ENCODE measurements at regions not wholly inside any gene's neighbourhood (a gene's known extent, or its start where the extent isn't known, plus 50 kb on each side); places are given as distances from the start of the nearest gene placed in this dataset.

- Histone ChIP-seq H3K27ac (no peak overlapping the region), H3K27me3 (peaks cover 0 to 5% (median 0%) of the 10 kb centered on the region in 3 donors), H3K9me3 (no peaks in the 10 kb centered on the region), H3K36me3 (no peaks in the 10 kb centered on the region), H3K4me3 (no peak overlapping the region), H3K4me1 (no peaks in the 10 kb centered on the region)
- DNase-seq, result no peak
- TF ChIP-seq EP300 (IDR thresholded peaks at IDR 0.05), result no peak
- TF ChIP-seq, protein P1, sequence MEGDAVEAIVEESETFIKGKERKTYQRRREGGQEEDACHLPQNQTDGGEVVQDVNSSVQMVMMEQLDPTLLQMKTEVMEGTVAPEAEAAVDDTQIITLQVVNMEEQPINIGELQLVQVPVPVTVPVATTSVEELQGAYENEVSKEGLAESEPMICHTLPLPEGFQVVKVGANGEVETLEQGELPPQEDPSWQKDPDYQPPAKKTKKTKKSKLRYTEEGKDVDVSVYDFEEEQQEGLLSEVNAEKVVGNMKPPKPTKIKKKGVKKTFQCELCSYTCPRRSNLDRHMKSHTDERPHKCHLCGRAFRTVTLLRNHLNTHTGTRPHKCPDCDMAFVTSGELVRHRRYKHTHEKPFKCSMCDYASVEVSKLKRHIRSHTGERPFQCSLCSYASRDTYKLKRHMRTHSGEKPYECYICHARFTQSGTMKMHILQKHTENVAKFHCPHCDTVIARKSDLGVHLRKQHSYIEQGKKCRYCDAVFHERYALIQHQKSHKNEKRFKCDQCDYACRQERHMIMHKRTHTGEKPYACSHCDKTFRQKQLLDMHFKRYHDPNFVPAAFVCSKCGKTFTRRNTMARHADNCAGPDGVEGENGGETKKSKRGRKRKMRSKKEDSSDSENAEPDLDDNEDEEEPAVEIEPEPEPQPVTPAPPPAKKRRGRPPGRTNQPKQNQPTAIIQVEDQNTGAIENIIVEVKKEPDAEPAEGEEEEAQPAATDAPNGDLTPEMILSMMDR (IDR thresholded peaks at IDR 0.05), result no peak
- no peak for TF ChIP-seq POLR2AphosphoS5 (IDR thresholded peaks at IDR 0.05)
- no peak for TF ChIP-seq POLR2A (IDR thresholded peaks at IDR 0.05)
- intact Hi-C loops (cut with DNase I), result no loop called here
- WGBS, 2 donors, result 64% methylated on average over 9 of the region's 9 CpGs
Observed at GRCh38 chr17:33816842-33817617, 438.1 kb upstream of the CCL2 start.

GRCh38 chr17:33819539-33819938 lies 435.5 kb upstream of the CCL2 start:
- intact Hi-C loops (cut with DNase I), result no loop called here

DNA sequence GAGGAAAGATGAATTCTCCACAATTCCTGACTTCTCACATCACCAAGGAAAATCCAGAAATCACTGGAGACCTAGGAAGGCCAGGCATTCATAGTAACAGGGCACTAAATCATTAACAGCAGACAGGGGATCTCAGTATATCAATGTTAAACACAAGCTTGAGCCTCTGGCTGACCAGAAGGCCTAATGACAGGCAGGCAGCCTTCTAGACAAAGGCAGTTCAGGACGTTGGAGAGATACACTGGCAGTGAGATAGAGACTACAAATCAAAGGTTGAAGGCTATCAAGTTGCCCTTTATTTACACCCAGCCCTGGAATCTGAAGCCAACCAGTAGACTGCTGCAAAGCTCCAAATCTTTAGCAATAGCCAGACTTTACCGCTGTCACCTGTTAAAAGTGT lies 422.8 kb upstream of the CCL2 start:
- DNase-seq, result no peak
- Histone ChIP-seq H3K27me3 (no peaks in the 10 kb centered on the region), H3K27ac (no peak overlapping the region), H3K4me3 (no peak overlapping the region), H3K9me3 (no peaks in the 10 kb centered on the region), H3K36me3 (no peaks in the 10 kb centered on the region), H3K4me1 (no peaks in the 10 kb centered on the region)
- WGBS, 2 donors, result 41 to 45% methylated on average over 2 of the region's 2 CpGs
- TF ChIP-seq POLR2A (IDR thresholded peaks at IDR 0.05) (no peak), POLR2AphosphoS5 (IDR thresholded peaks at IDR 0.05) (no peak), EP300 (IDR thresholded peaks at IDR 0.05) (no peak)
- TF ChIP-seq, protein P1 (IDR thresholded peaks at IDR 0.05), result no peak
- intact Hi-C loops (cut with DNase I), result no loop called here

More at GRCh38 chr17:33819539-33819938, 435.5 kb upstream of the CCL2 start:
- no peak for TF ChIP-seq POLR2AphosphoS5 (IDR thresholded peaks at IDR 0.05)
- TF ChIP-seq POLR2A (IDR thresholded peaks at IDR 0.05), result no peak
- TF ChIP-seq, protein P1 (IDR thresholded peaks at IDR 0.05), result no peak
- no peak for TF ChIP-seq EP300 (IDR thresholded peaks at IDR 0.05)
- H3K9me3 ChIP-seq, result no peaks in the 10 kb centered on the region
- no peaks in the 10 kb centered on the region for H3K4me1 ChIP-seq
- DNase-seq, result no peak
- no peaks in the 10 kb centered on the region for H3K36me3 ChIP-seq
- no peak overlapping the region for H3K27ac ChIP-seq
- 75 to 83% methylated on average over 4 of the region's 4 CpGs for WGBS, 2 donors
- H3K4me3 ChIP-seq, result no peak overlapping the region
- peaks cover 0 to 10% (median 0%) of the 10 kb centered on the region in 3 donors for H3K27me3 ChIP-seq

- no peak overlapping the region for H3K4me3 ChIP-seq
- no peaks in the 10 kb centered on the region for H3K4me1 ChIP-seq
- intact Hi-C loops (cut with DNase I), result no loop called here
- no peaks in the 10 kb centered on the region for H3K27me3 ChIP-seq
- DNase-seq, result no peak
- no peaks in the 10 kb centered on the region for H3K9me3 ChIP-seq
- H3K36me3 ChIP-seq, result no peaks in the 10 kb centered on the region
- TF ChIP-seq EP300 (IDR thresholded peaks at IDR 0.05), result no peak
- TF ChIP-seq, protein P1 (IDR thresholded peaks at IDR 0.05), result no peak
- no peak for TF ChIP-seq POLR2A (IDR thresholded peaks at IDR 0.05)
- no peak for TF ChIP-seq POLR2AphosphoS5 (IDR thresholded peaks at IDR 0.05)
- H3K27ac ChIP-seq, result no peak overlapping the region
Observed at GRCh38 chr17:33837281-33837680, 417.8 kb upstream of the CCL2 start.

DNA sequence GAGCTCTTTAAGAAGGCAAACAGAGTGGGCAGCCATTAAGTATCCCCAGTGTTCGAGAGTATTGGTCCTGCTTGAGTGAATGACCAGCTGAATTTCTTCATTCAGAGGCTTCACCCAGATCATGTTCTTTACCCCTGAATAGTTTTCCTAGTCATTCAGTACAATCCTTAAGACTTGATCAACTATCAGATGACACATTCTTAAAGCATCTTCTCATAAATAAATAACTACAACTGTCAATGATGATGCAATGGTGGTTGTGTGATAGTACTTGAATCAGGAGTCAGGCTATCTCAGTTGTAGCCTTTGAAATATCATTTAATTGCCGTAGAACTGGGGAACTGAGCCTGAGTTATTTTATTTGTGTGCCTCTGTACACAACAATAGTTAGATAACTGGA lies 416.8 kb upstream of the CCL2 start:
- WGBS, 2 donors, result 58 to 78% methylated on average over 2 of the region's 2 CpGs
- Histone ChIP-seq H3K9me3 (no peaks in the 10 kb centered on the region), H3K36me3 (no peaks in the 10 kb centered on the region), H3K27ac (no peak overlapping the region), H3K27me3 (no peaks in the 10 kb centered on the region), H3K4me1 (no peaks in the 10 kb centered on the region), H3K4me3 (no peak overlapping the region)
- DNase-seq, result no peak
- intact Hi-C loops (cut with DNase I), result no loop called here
- no peak for TF ChIP-seq EP300 (IDR thresholded peaks at IDR 0.05)
- TF ChIP-seq, protein P1 (IDR thresholded peaks at IDR 0.05), result no peak
- no peak for TF ChIP-seq POLR2AphosphoS5 (IDR thresholded peaks at IDR 0.05)
- TF ChIP-seq POLR2A (IDR thresholded peaks at IDR 0.05), result no peak
